HepG2 (cell line): ENCODE measurements at regions not wholly inside any gene's neighbourhood (a gene's known extent, or its start where the extent isn't known, plus 50 kb on each side); places are given as distances from the start of the nearest gene placed in this dataset.

ENCODE experiments used
- ATAC-seq: fragments of 200-7000 bp; cut with Tn5 transposase; 3 replicates; pipeline ENCODE4 v1.9.1; 2020; ENCODE audit warnings: mild to moderate bottlenecking, moderate library complexity
- BruUV-seq: library from RNA; stranded (reverse); fragments of 400-500 nt; replicated peaks from 2 replicates; lab custom pipeline; 2021; lab: Mats Ljungman, UMichigan
- CTCF ChIA-PET: fragments of 300-600 bp; formaldehyde crosslinking; extraction: SDS; loops from one replicate; lab custom pipeline; 2021; ENCODE audit warnings: low total read pairs, inconsistent platforms, low intra/inter-chr PET ratio; lab: Yijun Ruan, JAX
- POLR2A ChIA-PET: fragments of 350-600 bp; sonication (Branson Sonifier 250); formaldehyde crosslinking; loops from one replicate; lab custom pipeline; 2020; ENCODE audit warnings: antibody characterized with exemption, inconsistent platforms; lab: Yijun Ruan, JAX
- DNase-seq: peaks from one replicate; pipeline ENCODE4 v3.0.0-alpha.2; 2015; ENCODE audit warnings: low spot score
- FAIRE-seq: peaks from 3 replicates; lab custom pipeline; 2011; peaks lifted over from hg19 to GRCh38; lab: Jason Lieb, UNC
- H2AFZ ChIP-seq: one replicate; pipeline ENCODE4 v1.6.1; 2011; ENCODE audit warnings: low read length, inconsistent platforms
- H3K27ac ChIP-seq: fragments of 300-600 bp; 3 replicates; pipeline ENCODE4 v1.8.0; 2011; ENCODE audit warnings: mixed run types, mild to moderate bottlenecking, mixed read lengths, low read length, inconsistent platforms; ENCODE audit not compliant: insufficient read depth; ENCODE audit errors: extremely low read length
- H3K27me3 ChIP-seq, 2 experiments: fragments of 200-600 bp in 1 of 2; 2 replicates in 1 of 2; 3 replicates in 1 of 2; pipeline versions ENCODE4 v1.6.0 to v1.8.0; 2011; ENCODE audit warnings: low read length in 2 of 2, mild to moderate bottlenecking in 2 of 2, moderate library complexity in 2 of 2, inconsistent platforms in 1 of 2; ENCODE audit not compliant: insufficient read depth in 2 of 2, control insufficient read depth in 1 of 2
- H3K36me3 ChIP-seq, 2 experiments: fragments of 200-600 bp in 1 of 2; replicated peaks in 1 of 2; 2 replicates in 1 of 2; 3 replicates in 1 of 2; pipeline versions ENCODE4 v1.5.1 to v1.8.0; 2011; ENCODE audit warnings: low read length in 2 of 2, inconsistent platforms in 1 of 2; ENCODE audit not compliant: insufficient read depth in 2 of 2, control insufficient read depth in 1 of 2
- H3K4me1 ChIP-seq: 2 replicates; pipeline ENCODE4 v1.5.1; 2012; ENCODE audit warnings: low read length, inconsistent platforms; ENCODE audit not compliant: insufficient read depth
- H3K4me2 ChIP-seq: 2 replicates; pipeline ENCODE4 v1.6.0; 2011; ENCODE audit warnings: low read depth, low read length, inconsistent platforms
- H3K4me3 ChIP-seq, 3 experiments: fragments of 200-600 bp in 1 of 3; sonication (generic), shearing (Covaris generic) in 1 of 3; replicated peaks in 1 of 3; 2 replicates each; pipeline ENCODE4 v1.5.1; 2011 to 2016; ENCODE audit warnings: low read length in 3 of 3, inconsistent platforms in 2 of 3, low read depth in 2 of 3, mild to moderate bottlenecking in 2 of 3, control low read depth in 1 of 3, mixed read lengths in 1 of 3; ENCODE audit not compliant: insufficient read depth in 1 of 3
- H3K79me2 ChIP-seq: one replicate; pipeline ENCODE4 v1.6.1; 2011; ENCODE audit warnings: low read length, inconsistent platforms; ENCODE audit not compliant: insufficient read depth
- H3K9ac ChIP-seq: 2 replicates; pipeline ENCODE4 v1.6.0; 2011; ENCODE audit warnings: mild to moderate bottlenecking, low read depth, low read length, inconsistent platforms; ENCODE audit not compliant: insufficient read depth
- H3K9me3 ChIP-seq: 2 replicates; pipeline ENCODE4 v1.5.1; 2012; ENCODE audit warnings: mild to moderate bottlenecking, low read length
- H4K20me1 ChIP-seq: 2 replicates; pipeline ENCODE4 v1.6.0; 2011; ENCODE audit warnings: inconsistent platforms, mild to moderate bottlenecking, low read length, moderate library complexity; ENCODE audit not compliant: insufficient read depth
- CHCHD3 ChIP-seq: sonication (generic); formaldehyde crosslinking; IDR thresholded peaks from 2 replicates; pipeline ENCODE4 v1.8.0; 2022; ENCODE audit warnings: mild to moderate bottlenecking, missing genetic modification reagents, moderate library complexity
- EP300 ChIP-seq, 3 experiments: sonication (generic) in 1 of 3; formaldehyde crosslinking in 1 of 3; IDR thresholded peaks; 2 replicates each; pipeline versions ENCODE4 v1.5.1 to v1.6.1; 2011 to 2020; ENCODE audit warnings: low read depth in 2 of 3, low read length in 2 of 3, borderline replicate concordance in 1 of 3, improper control_type of control experiment in 1 of 3, mild to moderate bottlenecking in 1 of 3, missing genetic modification reagents in 1 of 3, moderate library complexity in 1 of 3
- ETV5 ChIP-seq: IDR thresholded peaks from 2 replicates; pipeline ENCODE4 v1.6.1; 2018; ENCODE audit warnings: missing biosample characterization, missing genetic modification reagents, inconsistent platforms, borderline replicate concordance
- KLF11 ChIP-seq: IDR thresholded peaks from 2 replicates; pipeline ENCODE4 v1.6.1; 2016; ENCODE audit warnings: missing compliant biosample characterization
- NFE2 ChIP-seq: sonication (generic); formaldehyde crosslinking; IDR thresholded peaks from 2 replicates; pipeline ENCODE4 v1.4.0; 2020; ENCODE audit warnings: missing genetic modification reagents
- TCF7L2 ChIP-seq: IDR thresholded peaks from 2 replicates; pipeline ENCODE4 v1.6.1; 2011; ENCODE audit warnings: mild to moderate bottlenecking, low read depth, low read length, moderate library complexity
- TMF1 ChIP-seq: sonication (generic); formaldehyde crosslinking; IDR thresholded peaks from 2 replicates; pipeline ENCODE4 v1.8.1; 2022; ENCODE audit warnings: low read depth, missing genetic modification reagents
- ZMYM4 ChIP-seq: sonication (generic); formaldehyde crosslinking; IDR thresholded peaks from 2 replicates; pipeline ENCODE4 v1.8.1; 2023; ENCODE audit warnings: mild to moderate bottlenecking, missing genetic modification reagents
- ZNF33A ChIP-seq: sonication (generic); formaldehyde crosslinking; IDR thresholded peaks from 2 replicates; pipeline ENCODE4 v1.5.1; 2020; ENCODE audit warnings: missing genetic modification reagents, mild to moderate bottlenecking, moderate library complexity, borderline replicate concordance
- ZNF816 ChIP-seq: sonication (generic); formaldehyde crosslinking; IDR thresholded peaks from 2 replicates; pipeline ENCODE4 v1.8.0; 2022; ENCODE audit warnings: missing genetic modification reagents, mild to moderate bottlenecking, borderline replicate concordance
- WGBS: methylation state at CpG from one replicate; pipeline ENCODE4 v1.1.6; 2017; ENCODE audit warnings: low lambda C conversion rate; 5-methylcytosine and 5-hydroxymethylcytosine counted together
- in situ Hi-C: cut with HindIII; loops from 2 replicates; pipeline ENCODE4 v1.10.0; 2017; ENCODE audit warnings: low pct_unique_long_range_greater_than_20kb; ENCODE audit not compliant: extremely low pct_ligation_motif_present
- intact Hi-C: fragments of 100-400 bp; cut with micrococcal nuclease; formaldehyde crosslinking; loops from one replicate; pipeline ENCODE4 v1.10.0; 2022; ENCODE audit not compliant: unreplicated experiment
- TF ChIP-seq, protein P1 (sequence below): sonication (generic); formaldehyde crosslinking; IDR thresholded peaks from 2 replicates; pipeline ENCODE4 v1.4.0; 2020; ENCODE audit warnings: missing genetic modification reagents
- TF ChIP-seq, protein P2 (sequence below): sonication (generic); formaldehyde crosslinking; IDR thresholded peaks from 2 replicates; pipeline ENCODE4 v1.4.0; 2020; ENCODE audit warnings: missing genetic modification reagents, borderline replicate concordance
- TF ChIP-seq, protein P3 (sequence below): sonication (generic); formaldehyde crosslinking; IDR thresholded peaks from 2 replicates; pipeline ENCODE4 v1.5.1; 2020; ENCODE audit warnings: mild to moderate bottlenecking, missing genetic modification reagents, borderline replicate concordance
- TF ChIP-seq, protein P4 (sequence below): sonication (generic); formaldehyde crosslinking; IDR thresholded peaks from 2 replicates; pipeline ENCODE4 v1.4.0; 2020; ENCODE audit warnings: missing genetic modification reagents

DNA sequence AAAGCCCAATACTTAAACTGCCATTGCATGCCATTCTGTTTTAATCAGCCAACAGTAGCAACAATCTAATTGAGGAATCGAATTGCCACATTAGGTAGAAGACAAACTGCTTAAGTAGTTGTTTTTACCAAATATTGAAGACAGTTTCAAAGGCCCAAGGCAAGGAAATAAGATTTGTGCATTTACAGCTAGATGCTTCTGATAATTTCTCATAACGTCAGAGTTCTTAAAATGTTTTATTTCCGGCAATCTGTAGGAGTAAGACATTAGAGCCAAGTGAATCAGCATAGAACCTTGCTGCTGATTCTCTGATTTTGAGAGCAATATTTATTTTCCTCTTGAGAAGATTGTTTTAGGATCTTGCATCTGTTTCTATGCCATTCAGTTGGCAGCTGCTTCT lies 174.3 kb downstream of the RBM43 start (continued):
- TF ChIP-seq, protein P1, sequence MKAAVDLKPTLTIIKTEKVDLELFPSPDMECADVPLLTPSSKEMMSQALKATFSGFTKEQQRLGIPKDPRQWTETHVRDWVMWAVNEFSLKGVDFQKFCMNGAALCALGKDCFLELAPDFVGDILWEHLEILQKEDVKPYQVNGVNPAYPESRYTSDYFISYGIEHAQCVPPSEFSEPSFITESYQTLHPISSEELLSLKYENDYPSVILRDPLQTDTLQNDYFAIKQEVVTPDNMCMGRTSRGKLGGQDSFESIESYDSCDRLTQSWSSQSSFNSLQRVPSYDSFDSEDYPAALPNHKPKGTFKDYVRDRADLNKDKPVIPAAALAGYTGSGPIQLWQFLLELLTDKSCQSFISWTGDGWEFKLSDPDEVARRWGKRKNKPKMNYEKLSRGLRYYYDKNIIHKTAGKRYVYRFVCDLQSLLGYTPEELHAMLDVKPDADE (CRISPR knock-in tag), result no peak
- TF ChIP-seq NFE2 (no peak), ZNF816 (CRISPR knock-in tag) (no peak), TCF7L2 (no peak), ZNF33A (no peak), EP300 (IDR thresholded peaks at IDR 0.05; ENCODE audit: low read depth in 2 of 2, low read length in 2 of 2) (no peak), EP300 (CRISPR knock-in tag; IDR thresholded peaks at IDR 0.05; ENCODE audit: borderline replicate concordance) (no peak), KLF11 (CRISPR knock-in tag) (no peak), CHCHD3 (no peak)
- TF ChIP-seq, protein P2, sequence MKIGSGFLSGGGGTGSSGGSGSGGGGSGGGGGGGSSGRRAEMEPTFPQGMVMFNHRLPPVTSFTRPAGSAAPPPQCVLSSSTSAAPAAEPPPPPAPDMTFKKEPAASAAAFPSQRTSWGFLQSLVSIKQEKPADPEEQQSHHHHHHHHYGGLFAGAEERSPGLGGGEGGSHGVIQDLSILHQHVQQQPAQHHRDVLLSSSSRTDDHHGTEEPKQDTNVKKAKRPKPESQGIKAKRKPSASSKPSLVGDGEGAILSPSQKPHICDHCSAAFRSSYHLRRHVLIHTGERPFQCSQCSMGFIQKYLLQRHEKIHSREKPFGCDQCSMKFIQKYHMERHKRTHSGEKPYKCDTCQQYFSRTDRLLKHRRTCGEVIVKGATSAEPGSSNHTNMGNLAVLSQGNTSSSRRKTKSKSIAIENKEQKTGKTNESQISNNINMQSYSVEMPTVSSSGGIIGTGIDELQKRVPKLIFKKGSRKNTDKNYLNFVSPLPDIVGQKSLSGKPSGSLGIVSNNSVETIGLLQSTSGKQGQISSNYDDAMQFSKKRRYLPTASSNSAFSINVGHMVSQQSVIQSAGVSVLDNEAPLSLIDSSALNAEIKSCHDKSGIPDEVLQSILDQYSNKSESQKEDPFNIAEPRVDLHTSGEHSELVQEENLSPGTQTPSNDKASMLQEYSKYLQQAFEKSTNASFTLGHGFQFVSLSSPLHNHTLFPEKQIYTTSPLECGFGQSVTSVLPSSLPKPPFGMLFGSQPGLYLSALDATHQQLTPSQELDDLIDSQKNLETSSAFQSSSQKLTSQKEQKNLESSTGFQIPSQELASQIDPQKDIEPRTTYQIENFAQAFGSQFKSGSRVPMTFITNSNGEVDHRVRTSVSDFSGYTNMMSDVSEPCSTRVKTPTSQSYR (CRISPR knock-in tag), result no peak

DNA sequence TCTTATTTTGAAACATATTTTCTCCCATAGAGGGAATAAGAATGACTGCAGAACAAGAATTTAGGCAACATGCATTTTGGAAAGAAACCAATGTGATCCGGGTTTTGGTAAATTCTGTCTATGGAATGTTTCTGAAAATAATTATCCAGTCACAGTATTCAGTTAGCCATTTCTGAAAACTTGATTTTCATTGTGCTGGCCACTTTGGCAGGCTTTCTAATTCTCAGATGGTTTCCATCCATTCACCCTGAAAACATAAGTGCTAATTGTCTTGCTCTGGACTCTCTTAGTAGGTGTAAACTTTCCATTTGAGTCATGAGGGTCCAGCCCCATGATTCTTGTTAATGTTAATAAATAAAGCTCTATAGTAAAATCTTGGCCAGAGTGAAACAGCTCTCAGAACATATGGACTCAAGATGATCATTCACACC lies 176.5 kb downstream of the RBM43 start:
- Histone ChIP-seq H3K4me3 (no peak overlapping the region), H4K20me1 (no peaks in the 10 kb centered on the region), H3K4me1 (no peaks in the 10 kb centered on the region), H3K9me3 (no peaks in the 10 kb centered on the region), H3K79me2 (no peaks in the 10 kb centered on the region), H3K27ac (no peak overlapping the region), H3K36me3 (no peaks in the 10 kb centered on the region), H3K4me2 (no peak overlapping the region), H2AFZ (no peak overlapping the region), H3K27me3 (no peaks in the 10 kb centered on the region; a peak in 1 of 5 replicates), H3K9ac (no peak overlapping the region)
- in situ Hi-C loops, result no loop called here
- FAIRE-seq (no peak), ATAC-seq (no peak), DNase-seq (no peak)
- CTCF ChIA-PET, result no interaction called here
- 2% methylated on average over 1 of the region's 1 CpG for WGBS
- TF ChIP-seq ETV5, result no peak
- TF ChIP-seq, protein P3, sequence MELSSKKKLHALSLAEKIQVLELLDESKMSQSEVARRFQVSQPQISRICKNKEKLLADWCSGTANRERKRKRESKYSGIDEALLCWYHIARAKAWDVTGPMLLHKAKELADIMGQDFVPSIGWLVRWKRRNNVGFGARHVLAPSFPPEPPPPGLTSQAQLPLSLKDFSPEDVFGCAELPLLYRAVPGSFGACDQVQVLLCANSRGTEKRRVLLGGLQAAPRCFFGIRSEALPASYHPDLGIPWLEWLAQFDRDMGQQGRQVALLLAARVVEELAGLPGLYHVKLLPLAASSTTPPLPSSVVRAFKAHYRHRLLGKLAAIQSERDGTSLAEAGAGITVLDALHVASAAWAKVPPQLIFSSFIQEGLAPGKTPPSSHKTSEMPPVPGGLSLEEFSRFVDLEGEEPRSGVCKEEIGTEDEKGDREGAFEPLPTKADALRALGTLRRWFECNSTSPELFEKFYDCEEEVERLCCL (CRISPR knock-in tag), result no peak
- TF ChIP-seq ZMYM4 (CRISPR knock-in tag), result no peak
- no peak for TF ChIP-seq TMF1 (CRISPR knock-in tag)
- TF ChIP-seq, protein P4, sequence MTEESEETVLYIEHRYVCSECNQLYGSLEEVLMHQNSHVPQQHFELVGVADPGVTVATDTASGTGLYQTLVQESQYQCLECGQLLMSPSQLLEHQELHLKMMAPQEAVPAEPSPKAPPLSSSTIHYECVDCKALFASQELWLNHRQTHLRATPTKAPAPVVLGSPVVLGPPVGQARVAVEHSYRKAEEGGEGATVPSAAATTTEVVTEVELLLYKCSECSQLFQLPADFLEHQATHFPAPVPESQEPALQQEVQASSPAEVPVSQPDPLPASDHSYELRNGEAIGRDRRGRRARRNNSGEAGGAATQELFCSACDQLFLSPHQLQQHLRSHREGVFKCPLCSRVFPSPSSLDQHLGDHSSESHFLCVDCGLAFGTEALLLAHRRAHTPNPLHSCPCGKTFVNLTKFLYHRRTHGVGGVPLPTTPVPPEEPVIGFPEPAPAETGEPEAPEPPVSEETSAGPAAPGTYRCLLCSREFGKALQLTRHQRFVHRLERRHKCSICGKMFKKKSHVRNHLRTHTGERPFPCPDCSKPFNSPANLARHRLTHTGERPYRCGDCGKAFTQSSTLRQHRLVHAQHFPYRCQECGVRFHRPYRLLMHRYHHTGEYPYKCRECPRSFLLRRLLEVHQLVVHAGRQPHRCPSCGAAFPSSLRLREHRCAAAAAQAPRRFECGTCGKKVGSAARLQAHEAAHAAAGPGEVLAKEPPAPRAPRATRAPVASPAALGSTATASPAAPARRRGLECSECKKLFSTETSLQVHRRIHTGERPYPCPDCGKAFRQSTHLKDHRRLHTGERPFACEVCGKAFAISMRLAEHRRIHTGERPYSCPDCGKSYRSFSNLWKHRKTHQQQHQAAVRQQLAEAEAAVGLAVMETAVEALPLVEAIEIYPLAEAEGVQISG, result no peak
- BruUV-seq, result no TSS peak
- intact Hi-C loops, result no loop called here
- POLR2A ChIA-PET, result no interaction called here
